ENCODE measurements at regions not wholly inside any gene's neighbourhood (a gene's known extent, or its start where the extent isn't known, plus 50 kb on each side); places are given as distances from the start of the nearest gene placed in this dataset.

GRCh38 chr20:20791664-20792568, 79.5 kb upstream of the RALGAPA2 start:
- TF ChIP-seq CTCF (IDR thresholded peaks at IDR 0.05) (no peak), REST (IDR thresholded peaks at IDR 0.05; ENCODE audit: insufficient read depth in 1 of 2, low read depth in 2 of 2, low read length in 1 of 2) (no peak)
